Psoas muscle (tissue), 7 donors: ENCODE measurements at regions not wholly inside any gene's neighbourhood (a gene's known extent, or its start where the extent isn't known, plus 50 kb on each side); places are given as distances from the start of the nearest gene placed in this dataset.

Source experiments
- ATAC-seq, 4 donors: fragments of 200-7000 bp; cut with Tn5 transposase; one replicate each; pipeline ENCODE4 v1.9.1; 2020; ENCODE audit warnings: moderate library complexity in 3 of 4, mild to moderate bottlenecking in 2 of 4
- DNase-seq, 2 donors: peaks; one replicate each; pipeline ENCODE4 v3.0.0-alpha.2; 2020
- H3K27ac ChIP-seq: fragments of 200-600 bp; one replicate; pipeline ENCODE4 v1.8.0; 2022
- H3K27me3 ChIP-seq, 3 donors: fragments of 200-600 bp in 1 of 3; one replicate each; pipeline versions ENCODE4 v1.6.1 to v1.8.0; 2013 to 2022; ENCODE audit warnings: low read length in 2 of 3, mild to moderate bottlenecking in 2 of 3, moderate library complexity in 1 of 3; ENCODE audit not compliant: insufficient read depth in 3 of 3
- H3K36me3 ChIP-seq, 2 donors: fragments of 200-600 bp in 1 of 2; one replicate each; pipeline versions ENCODE4 v1.6.1 to v1.8.0; 2013 to 2022; ENCODE audit warnings: low read depth in 1 of 2, mild to moderate bottlenecking in 1 of 2, moderate library complexity in 1 of 2; ENCODE audit not compliant: insufficient read depth in 1 of 2
- H3K4me1 ChIP-seq: fragments of 200-600 bp; one replicate; pipeline ENCODE4 v1.8.0; 2022
- H3K4me3 ChIP-seq: fragments of 200-600 bp; one replicate; pipeline ENCODE4 v1.8.0; 2022; ENCODE audit warnings: mild to moderate bottlenecking
- H3K9me3 ChIP-seq: fragments of 200-600 bp; one replicate; pipeline ENCODE4 v1.8.0; 2022
- CTCF ChIP-seq: fragments of 200-600 bp; IDR thresholded peaks from one replicate; pipeline ENCODE4 v1.8.0; 2022; ENCODE audit warnings: antibody characterized with exemption
- WGBS, 3 donors: extraction: QIAGEN DNeasy Blood & Tissue Kit; methylation state at CpG; one replicate each; pipeline versions ENCODE4 v1.1.6 to v1.1.7; 2013; 5-methylcytosine and 5-hydroxymethylcytosine counted together
- intact Hi-C, 2 donors: fragments of 100-400 bp; cut with DNase I; formaldehyde crosslinking; loops; one replicate each; pipeline versions ENCODE4 v1.11.0 to v1.14.2; 2022
- donor health status: healthy with polysubstance abuse.
- donor health status: DM: no; HTN: no; CAD: no; lungs with moderate emphysema.
- donor health status: Bipolar disorder and iron deficiency.
- donor health status: healthy.
- donor health status: DM: yes; HTN: yes; CAD: no.
- donor health status: DM: no; HTN: no; CAD: no.
- donor health status: DM: yes; HTN: yes; CAD: no.

GRCh38 chr6:21869085-21869771 is 275.7 kb downstream of the SOX4 start:
- no peaks in the 10 kb centered on the region for H3K9me3 ChIP-seq
- no peak for TF ChIP-seq CTCF
- no peak overlapping the region for H3K4me3 ChIP-seq
- H3K36me3 ChIP-seq, result no peaks in the 10 kb centered on the region
- H3K27me3 ChIP-seq, result peaks cover 0 to under 1% (median 0%) of the 10 kb centered on the region in 3 donors
- ATAC-seq (no peak), DNase-seq (no peak)
- H3K27ac ChIP-seq, result no peak overlapping the region
- WGBS, 3 donors, result 79 to 95% (median 87%) methylated on average over 8 of the region's 8 CpGs
- H3K4me1 ChIP-seq, result no peaks in the 10 kb centered on the region
- intact Hi-C loops, result no loop called here

GRCh38 chr6:21870076-21870730 is 276.7 kb downstream of the SOX4 start:
- WGBS, 3 donors, result 69 to 79% (median 73%) methylated on average over 5 of the region's 5 CpGs
- no peak for ATAC-seq
- Histone ChIP-seq H3K4me3 (no peak overlapping the region), H3K36me3 (no peaks in the 10 kb centered on the region), H3K27me3 (peaks cover 0 to 2% (median 0%) of the 10 kb centered on the region in 3 donors), H3K9me3 (no peaks in the 10 kb centered on the region), H3K27ac (no peak overlapping the region), H3K4me1 (no peaks in the 10 kb centered on the region)
- intact Hi-C loops, result no loop called here
- TF ChIP-seq CTCF, result no peak
- no peak for DNase-seq

- no peaks in the 10 kb centered on the region for H3K36me3 ChIP-seq
- DNase-seq (no peak), ATAC-seq (no peak)
- H3K9me3 ChIP-seq, result no peaks in the 10 kb centered on the region
- 88 to 94% (median 92%) methylated on average over 5 of the region's 5 CpGs for WGBS, 3 donors
- H3K4me1 ChIP-seq, result no peaks in the 10 kb centered on the region
- TF ChIP-seq CTCF, result no peak
- intact Hi-C loops, result no loop called here
- H3K27ac ChIP-seq, result no peak overlapping the region
- H3K27me3 ChIP-seq, result peaks cover 0 to 2% (median 0%) of the 10 kb centered on the region in 3 donors
- H3K4me3 ChIP-seq, result no peak overlapping the region
Observed at GRCh38 chr6:21871831-21872230, 278.3 kb downstream of the SOX4 start.

- no peaks in the 10 kb centered on the region for H3K9me3 ChIP-seq
- H3K27ac ChIP-seq, result no peak overlapping the region
- H3K4me1 ChIP-seq, result no peaks in the 10 kb centered on the region
- no peak overlapping the region for H3K4me3 ChIP-seq
- DNase-seq, result no peak
- peaks cover 0 to 2% (median 0%) of the 10 kb centered on the region in 3 donors for H3K27me3 ChIP-seq
- no peaks in the 10 kb centered on the region for H3K36me3 ChIP-seq
- intact Hi-C loops, result no loop called here
- TF ChIP-seq CTCF, result no peak
- WGBS, 3 donors, result 83 to 86% (median 84%) methylated on average over 2 of the region's 2 CpGs
- no peak for ATAC-seq
Observed at GRCh38 chr6:21872749-21873148, 279.2 kb downstream of the SOX4 start.
